Stimulated activated CD8-positive, alpha-beta memory T cell treated with anti-CD3 and anti-CD28 coated beads, Interleukin-15, amount 100 ng/mL, for 1 hour (primary cell): ENCODE measurements at regions not wholly inside any gene's neighbourhood (a gene's known extent, or its start where the extent isn't known, plus 50 kb on each side); places are given as distances from the start of the nearest gene placed in this dataset.

Experiments
- DNase-seq: peaks from one replicate; pipeline ENCODE4 v3.0.0-alpha.2; 2020; ENCODE audit warnings: low read depth

DNA sequence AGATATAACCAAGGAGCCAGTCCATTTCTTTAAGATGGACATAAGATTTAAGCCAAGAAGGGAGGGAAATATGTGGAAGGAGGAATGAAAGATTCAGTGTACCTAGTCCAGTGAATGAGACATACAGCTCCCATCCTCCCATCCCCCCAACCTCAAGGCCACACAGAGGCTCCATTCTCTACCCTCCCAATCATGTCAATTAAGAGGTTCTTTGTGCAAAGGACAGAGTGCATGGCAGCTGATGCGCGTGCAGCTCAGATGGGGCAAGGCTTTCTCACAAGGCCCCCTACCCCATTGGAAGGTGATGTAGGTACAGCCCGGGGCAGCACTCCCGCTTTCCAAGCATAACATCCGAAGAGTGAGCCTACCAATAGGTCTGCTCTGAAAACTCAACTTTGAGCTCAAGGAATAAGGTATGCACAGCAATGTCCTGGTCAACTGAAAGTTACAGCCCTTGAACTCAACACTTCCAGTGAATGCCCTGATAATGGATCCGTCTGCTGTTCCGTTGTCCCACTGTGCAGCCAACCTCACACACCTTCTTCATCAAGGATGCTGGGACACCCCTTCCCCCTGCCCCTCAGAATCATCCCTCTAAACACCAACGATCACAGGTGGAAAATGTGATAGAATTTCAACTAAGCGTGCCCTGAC lies 458.1 kb downstream of the SOX9 start:
- DNase-seq, result no peak

DNA sequence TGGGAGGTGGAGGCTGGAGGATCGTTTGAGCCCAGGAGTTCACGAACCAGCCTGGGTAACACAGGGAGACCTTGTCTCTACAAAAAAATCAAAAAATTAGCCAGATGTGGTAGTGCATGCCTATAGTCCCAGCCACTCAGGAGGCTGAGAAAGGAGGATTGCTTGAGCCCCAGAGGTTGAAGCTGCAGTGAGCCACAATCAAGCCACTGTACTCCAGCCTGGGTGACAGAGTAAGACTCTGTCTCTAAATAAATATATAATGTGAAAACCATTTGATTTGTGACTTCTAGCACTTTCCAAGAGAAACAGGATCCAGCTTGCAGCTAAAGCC lies 459.1 kb downstream of the SOX9 start:
- no peak for DNase-seq

DNA sequence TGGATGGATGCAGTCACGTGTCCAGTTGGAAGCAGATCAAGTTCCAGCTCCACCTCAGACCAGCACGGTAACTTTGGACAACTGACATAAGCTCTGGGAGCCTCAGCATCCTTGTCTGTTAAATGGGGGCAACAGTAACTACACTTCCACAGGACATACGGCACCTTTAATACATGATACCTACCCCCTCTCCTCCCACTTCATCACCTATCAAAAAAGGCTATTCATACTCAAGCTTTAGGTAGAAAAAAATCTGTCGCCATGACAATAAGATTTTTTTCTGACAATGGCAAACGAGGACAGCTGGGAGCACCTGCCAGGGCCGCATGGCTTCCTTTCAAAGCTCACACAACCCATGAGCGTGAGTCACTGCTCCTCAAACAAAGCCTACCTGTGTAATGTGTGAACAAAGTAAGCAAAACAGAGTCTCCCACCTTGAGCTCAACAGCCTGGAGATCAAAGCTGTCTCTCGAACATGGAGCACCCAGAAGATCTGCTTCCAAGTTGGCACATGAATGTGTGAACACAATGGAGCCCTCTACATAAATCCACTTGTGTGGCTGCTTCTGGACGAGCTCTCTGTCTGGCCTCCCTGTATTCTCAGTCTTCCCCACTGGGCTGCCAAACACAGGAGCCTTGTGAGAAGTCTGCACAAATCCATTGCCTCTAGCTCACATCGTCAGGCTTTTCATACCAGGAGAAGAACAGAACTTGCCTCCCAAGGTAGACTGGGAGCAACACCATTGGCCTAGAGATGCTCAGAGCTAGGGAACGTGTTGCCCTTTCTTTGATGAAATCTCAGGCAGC lies 459.7 kb downstream of the SOX9 start:
- DNase-seq, result no peak

DNA sequence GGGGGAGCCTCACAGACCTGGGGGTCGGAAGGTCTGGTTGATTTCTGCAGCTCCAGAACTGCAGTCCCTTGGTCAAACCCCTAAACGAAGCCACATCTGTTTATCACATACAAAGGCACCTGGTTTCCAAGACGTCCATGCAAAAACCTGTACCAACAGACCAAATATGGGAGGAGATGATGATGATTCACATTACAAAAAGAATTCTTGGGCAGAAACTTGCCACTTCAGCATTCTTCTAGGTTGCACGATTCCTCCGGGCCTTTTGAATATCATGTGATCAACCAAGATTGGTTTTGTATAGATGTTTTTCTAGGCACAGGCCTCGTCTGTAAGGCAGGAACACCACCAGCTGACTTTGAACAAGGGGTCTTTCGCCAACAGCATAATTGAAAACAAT lies 466.3 kb downstream of the SOX9 start:
- no peak for DNase-seq

DNA sequence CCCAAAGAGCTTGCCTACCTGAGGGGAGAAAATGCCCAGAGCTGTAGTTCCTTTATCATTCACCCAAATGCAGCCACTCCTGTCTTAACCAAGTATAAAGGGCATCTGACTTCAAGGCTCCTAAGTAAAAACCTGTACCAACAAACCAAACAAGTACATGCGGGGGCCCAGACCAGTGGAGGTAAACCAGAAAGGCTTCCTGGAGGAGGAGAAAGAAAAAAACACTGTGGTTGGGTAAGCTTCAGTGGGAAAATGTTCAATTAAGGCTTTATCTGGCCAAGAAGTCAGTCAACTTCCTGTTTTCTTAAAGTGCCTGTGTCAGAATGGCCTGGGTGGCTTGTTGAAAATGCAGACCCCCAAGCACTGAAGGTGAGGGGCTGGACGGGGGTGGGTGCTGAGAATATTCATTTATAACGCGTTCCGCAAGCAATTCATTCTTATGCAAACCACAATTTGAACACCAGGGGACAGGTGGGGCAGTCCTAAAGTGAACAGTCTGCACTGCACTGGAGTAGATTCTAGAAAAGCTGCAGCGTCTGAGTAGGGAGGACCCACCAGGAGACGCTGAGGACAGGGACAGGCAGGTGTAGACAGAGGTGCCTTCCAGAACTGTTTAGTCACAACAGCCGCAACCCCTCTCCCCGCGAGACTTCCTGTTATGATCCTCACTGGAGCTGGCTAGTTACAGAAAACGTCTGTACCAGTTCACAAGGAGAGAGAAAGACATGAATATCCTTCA lies 467.1 kb downstream of the SOX9 start:
- DNase-seq, result no peak

DNA sequence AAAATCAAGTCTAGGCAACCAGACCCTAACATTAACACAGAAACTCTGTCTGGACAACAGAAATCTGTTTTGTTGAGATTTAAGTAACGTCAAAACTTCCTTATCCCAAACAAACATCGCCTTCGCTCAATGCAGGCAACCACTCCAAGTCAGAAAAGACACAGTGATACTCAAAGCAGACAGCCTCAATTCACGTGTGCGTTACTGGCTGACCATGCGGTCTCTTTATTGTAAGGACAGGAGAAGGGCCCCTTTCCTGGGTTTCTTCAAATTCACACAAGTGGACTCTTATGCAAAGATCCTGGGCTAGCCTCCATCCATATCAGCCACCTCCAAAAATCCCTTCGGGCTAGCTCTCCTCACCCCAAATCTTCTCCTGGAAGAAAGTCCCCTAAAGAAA lies 467.7 kb downstream of the SOX9 start:
- DNase-seq, result no peak

DNA sequence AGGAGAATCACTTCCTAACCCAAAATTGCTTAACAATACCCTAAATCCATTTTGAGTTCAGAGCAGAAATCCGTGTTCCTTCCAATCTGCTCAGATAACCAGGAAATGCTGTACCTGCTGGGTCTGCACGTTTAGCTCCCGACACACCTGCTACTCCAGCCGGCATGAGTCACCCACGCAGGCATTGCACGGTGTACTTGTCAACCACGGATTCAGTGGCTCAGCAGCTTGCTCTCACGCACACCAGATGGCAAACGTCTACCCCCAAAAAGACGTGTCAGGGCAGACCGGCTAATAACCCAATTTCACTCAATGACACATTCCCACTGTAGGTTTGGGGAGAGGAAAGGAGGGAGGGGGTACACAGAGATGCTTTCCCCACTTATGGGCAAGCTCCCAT lies 468.1 kb downstream of the SOX9 start:
- DNase-seq, result no peak

DNA sequence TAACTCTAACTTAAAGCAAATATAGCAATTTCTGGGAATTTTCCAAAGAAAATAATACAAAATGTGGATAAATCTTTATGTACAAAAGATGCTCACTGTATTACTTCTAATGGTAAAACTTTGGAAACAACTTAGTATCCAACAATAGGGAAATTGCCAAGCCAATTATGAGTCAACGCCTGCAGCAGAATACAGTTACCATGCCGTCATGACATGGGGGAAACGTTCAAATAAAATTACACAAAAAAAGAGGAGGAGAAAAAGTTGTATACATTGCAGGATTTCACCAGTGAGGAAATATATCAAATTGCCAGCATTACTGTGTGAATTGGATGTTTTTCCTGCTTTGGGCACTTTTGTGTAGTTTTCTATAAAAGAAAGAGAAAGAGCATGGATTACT lies 469.6 kb downstream of the SOX9 start:
- no peak for DNase-seq

DNA sequence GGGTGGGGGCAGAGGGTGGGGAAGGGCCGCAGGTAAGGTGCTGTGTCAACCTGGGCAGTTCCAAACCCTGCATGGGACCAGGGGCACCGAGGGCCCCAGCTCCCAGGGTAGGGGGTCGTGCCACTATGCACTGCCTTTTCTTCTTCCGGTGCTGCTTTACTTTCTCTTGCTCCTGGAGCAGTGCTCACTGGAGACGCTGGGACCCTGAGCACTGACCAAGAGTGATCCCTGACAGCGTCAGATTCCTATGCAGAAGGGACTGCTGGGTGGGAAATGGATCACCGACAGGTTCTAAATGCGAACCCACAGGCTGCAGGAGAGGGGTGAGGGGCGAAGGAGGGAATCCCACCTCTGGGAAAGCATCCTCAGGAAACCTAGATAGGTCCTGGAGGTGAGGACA lies 470.1 kb downstream of the SOX9 start:
- no peak for DNase-seq

DNA sequence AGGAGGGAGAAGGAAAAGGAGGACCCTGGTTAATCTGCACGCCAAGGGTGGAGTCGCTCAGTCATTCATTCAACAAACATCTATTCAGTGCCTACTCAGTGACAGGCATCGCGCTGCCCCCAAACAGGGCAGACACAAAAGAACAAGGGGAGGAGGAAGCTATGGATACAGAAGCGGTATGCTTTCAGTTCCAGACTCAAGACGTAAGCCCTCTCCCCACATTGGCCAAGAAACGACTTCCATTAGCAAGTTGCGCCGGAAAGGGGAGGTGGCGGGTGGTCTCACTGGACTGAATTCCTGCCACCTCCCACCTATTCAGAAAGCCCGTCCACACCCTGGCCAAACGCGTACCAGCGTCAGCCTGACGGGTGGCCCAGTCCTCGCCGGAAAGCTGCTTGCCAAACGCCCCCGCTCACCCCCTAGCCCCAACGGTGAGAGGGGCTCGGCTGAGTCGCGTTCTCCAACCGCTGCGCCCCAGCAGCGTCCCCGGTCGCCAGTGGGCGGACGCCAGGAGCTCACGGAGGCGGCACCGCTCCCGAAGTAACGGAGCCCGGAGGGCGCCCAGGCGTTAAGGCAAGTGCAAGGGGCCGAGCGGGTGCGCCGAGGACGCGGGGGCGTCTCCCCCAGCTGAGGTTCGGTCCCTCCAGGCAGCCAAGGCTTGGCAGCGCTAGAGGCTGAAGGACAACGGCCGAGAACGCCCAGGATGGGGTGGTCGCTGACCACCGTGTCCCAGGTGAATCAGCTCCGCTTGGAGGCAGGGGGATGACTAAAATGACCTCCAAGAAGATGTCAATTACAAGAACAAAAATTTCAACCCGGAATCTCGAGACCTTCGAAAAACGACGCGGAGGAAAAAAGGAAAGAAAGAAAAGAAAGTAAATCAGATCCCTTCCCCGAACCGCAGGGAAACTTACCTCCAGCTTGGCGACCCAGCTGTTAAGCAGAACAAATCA lies 470.7 kb downstream of the SOX9 start:
- no peak for DNase-seq

DNA sequence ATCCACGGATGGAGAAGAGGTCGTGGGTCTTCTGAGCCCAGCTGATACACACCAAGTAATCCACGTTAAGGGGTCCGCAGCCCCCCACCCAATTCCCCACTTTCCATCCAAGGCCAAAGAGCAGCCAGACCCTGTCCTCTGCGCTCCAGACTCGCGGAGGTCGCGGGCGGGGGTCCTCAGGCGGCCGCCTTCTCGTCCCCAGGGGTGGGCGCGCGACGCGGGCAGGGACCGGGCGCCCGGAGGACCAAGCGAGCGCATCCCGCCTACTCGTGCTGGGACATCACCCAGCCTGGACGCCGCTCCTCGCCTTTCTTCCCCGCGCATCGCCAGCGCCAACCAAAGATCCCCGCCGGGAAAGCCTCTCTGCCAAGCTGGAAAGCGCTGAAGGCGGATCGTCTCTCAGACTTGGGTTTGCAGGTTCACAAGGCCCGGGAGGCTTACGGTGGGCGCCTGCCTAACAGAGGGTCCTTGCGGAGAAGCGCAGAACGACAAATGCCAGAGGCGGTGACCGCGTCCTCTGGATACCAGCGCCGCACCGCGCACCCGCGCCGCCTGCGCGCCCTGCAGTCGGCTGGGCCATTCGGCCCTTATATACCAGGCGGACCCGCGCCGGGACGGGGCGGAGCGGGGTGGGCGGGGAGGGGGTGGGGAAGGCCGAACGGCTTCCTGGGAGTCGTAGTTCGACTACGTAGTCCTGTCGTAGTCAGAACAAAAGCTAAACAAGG lies 471.6 kb downstream of the SOX9 start:
- peak; percentile 8 for DNase-seq

DNA sequence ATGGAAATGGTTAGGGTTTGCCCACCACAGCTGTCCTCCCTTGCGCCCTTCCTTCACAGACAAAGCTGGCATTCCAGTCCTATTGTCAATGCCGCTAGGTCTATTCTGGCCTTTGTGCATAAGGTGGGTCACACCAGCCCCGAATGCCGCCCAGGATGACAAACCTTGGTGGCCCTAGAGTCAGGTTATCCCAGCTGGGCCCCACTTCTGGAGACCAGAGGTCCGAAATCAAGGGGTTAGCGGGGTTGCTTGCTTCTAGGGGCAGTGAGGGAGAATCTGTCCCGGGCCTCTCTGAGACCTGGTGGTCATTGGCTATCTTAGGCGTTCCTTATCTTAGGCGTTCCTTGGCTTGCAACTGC lies 472.1 kb downstream of the SOX9 start:
- DNase-seq, result no peak

DNA sequence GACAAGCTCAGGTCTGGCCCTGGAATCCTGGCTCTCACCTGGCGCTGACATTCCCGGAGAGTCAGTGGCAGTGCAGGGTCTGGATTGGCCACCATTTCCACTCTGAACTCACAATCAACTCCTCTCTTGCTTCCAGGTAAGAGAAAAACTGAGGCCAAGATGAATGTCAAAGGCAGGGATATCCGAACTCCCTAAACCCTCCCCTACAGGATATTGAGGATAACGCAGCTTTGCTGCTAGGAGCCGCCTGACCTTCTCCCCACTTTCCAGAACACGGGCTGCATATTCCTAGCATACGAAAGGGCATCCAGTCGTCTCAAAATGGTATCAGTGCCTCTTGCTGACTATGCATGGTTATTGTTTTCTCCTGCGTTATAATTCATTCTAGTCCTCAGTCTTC lies 473.4 kb downstream of the SOX9 start:
- no peak for DNase-seq
